HG03575 (cell line): ENCODE measurements at regions not wholly inside any gene's neighbourhood (a gene's known extent, or its start where the extent isn't known, plus 50 kb on each side); places are given as distances from the start of the nearest gene placed in this dataset.
A peak's percentile ranks its signal among the peaks of the same experiment; 100 is the strongest.

Experiments used
- ATAC-seq: cut with Tn5 transposase; IDR thresholded peaks from one replicate; pipeline ENCODE4 v1.9.1; 2021; ENCODE audit not compliant: unreplicated experiment, insufficient number of reproducible peaks, low FRiP score; ENCODE audit errors: extremely low read depth

DNA sequence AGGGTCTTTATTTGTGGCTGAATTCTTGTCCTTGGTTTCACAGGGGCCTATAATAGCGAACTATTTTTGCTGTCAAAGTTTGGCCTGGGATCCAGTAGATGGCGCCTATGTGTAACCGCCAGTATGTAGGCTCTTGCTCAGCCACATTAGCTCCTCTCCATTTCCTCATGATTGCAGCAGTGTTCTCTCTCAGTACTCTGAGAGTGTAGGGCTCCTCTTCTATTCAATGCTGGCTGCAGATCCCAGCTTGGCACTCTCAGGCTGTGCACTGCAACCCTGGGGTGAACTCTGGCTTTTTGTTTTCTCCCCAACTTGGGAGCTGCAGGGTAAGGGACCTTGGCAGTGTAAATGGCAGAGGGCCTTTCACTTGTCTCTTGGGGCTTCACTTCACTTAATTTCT lies 344.6 kb upstream of the CHAC2 start:
- no peak for ATAC-seq

- no peak for ATAC-seq
Measured at GRCh38 chr2:53417385-53417784, 350.2 kb upstream of the CHAC2 start.

- no peak for ATAC-seq
Measured at GRCh38 chr2:53407363-53408080, 360.1 kb upstream of the CHAC2 start.

GRCh38 chr2:53403792-53404413 lies 363.7 kb upstream of the CHAC2 start:
- peak; percentile 45 for ATAC-seq

GRCh38 chr2:53397085-53397484 lies 370.5 kb upstream of the CHAC2 start:
- ATAC-seq, result no peak

DNA sequence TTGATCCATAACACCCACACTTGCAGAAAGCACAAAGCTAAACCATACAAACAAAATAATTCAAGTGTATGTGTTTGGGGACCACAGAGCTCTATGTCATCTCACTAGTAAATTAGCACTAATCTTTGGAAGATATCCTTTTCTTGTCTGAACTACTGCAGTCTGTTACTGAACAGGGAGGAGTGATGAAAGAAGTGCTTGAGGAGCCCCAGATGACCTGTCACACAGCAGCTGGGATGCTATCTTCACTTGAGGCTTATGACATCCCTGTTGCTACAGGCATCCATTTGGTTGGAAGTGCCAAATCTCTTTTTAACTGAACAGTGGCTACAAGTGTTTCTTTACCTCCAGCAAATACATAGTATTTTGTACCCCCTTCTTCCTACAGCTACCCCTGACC lies 386.3 kb upstream of the CHAC2 start:
- ATAC-seq, result no peak

DNA sequence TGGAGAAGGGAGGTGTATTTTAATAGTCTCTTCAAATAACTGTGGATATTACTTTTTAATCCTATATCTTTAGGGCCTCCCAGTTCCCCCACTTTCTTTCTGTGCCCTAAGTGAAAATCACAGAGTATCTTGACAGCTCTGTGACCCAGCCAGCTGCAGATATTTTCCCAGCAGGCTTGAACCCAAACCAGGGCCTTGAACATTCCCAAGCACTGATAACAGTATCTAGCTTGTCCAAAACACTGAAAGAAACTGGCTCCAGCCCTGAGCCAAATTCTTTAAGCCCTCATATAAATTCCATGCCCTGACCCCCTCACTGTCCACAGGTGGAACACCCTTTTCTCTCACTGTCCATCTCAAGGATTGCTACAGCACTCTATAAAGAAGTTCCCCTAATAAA lies 388.1 kb upstream of the CHAC2 start:
- ATAC-seq, result no peak

- no peak for ATAC-seq
Measured at GRCh38 chr2:53378791-53379190, 388.8 kb upstream of the CHAC2 start.

GRCh38 chr2:53373126-53373525 lies 394.5 kb upstream of the CHAC2 start:
- ATAC-seq, result no peak

GRCh38 chr2:53366543-53366942 lies 401.1 kb upstream of the CHAC2 start:
- no peak for ATAC-seq

GRCh38 chr2:53362934-53363333 lies 404.7 kb upstream of the CHAC2 start:
- no peak for ATAC-seq

- no peak for ATAC-seq
Measured at GRCh38 chr2:53356291-53356905, 411.2 kb upstream of the CHAC2 start.

DNA sequence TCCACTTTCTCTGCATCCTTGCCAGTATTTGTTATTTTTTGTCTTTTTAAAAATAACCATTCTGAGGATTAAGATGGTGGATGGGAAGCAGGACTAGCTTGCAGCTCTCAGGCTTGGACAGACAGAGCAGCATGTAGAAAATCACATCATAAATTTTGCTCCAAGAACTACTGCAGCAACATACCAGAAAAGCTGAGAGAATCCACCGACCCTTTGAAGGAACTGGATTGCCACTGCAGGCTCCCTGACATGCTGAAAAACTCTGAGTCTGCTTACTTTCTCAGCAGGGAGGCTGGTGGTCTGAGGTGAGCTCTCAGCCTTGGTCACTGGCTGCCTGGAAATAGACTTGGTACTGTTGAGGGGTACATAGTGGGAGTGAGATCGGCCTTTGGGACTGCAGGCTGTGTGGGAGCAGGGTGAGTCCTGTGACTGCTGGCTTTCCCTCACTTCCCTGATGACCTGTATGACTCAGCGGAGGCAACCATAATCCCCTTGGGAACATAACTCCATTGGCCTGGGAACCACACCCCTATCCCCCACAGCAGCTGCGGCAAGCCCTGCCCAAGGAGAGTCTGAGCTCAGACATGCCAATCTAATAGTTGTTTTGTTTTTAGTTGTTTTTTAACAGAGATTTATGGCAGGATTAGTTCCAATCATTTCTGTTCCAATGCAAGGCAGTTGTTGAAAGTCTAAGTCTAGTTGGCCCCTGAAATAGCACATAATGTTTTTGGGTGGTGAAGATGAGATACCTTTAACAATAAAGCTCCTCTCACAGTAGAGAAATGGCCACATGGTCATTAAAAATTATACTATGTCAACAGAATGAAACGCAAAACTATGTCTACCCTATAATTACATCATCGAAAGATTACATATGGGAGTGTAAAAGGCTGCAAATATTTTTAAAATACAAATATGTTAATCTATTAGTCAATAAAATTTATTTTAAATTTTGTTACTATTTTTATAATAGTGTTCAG lies 414.2 kb upstream of the CHAC2 start:
- ATAC-seq, result no peak

- ATAC-seq, result no peak
Measured at GRCh38 chr2:53347269-53347668, 420.3 kb upstream of the CHAC2 start.

- ATAC-seq, result no peak
Measured at GRCh38 chr2:53342248-53342647, 425.4 kb upstream of the CHAC2 start.

- ATAC-seq, result no peak
Measured at GRCh38 chr2:53334610-53335009, 433.0 kb upstream of the CHAC2 start.

DNA sequence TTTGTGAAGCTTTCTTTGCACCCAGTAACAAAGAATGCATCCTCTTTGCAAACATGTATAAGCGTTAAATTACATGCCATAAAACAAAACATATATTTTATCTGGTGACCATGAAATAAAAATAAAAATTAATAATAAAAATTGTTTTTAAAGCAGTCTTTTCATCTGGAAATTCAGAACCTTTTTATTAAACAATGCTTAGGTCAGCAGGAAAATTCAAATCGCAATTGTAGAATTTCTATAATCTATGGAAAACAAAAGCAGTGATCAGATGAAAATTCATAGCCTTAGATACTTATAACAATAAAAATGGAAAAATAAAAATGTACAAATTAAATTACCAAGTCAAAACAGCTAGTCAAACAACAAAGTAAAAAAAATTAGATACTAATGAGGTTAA lies 435.9 kb upstream of the CHAC2 start:
- ATAC-seq, result no peak

DNA sequence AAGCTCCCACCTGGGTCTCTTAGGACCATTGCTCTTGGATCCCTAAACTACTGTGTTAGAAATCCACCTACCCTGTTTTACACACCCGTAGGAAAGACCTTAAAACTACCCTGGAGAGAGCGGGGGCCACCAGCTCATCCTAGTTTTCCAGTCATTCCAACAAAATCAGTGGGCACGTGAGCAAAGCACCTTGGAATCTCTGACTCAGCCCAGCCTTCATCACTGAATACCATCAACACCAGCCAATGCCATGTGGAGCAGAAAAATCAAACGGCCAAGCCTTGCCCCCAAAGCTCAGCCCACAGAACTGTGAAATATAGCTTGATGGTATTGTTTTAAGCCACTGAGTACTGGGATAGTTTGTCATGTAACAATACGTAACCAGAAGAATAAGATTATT lies 449.7 kb upstream of the CHAC2 start:
- ATAC-seq, result no peak

DNA sequence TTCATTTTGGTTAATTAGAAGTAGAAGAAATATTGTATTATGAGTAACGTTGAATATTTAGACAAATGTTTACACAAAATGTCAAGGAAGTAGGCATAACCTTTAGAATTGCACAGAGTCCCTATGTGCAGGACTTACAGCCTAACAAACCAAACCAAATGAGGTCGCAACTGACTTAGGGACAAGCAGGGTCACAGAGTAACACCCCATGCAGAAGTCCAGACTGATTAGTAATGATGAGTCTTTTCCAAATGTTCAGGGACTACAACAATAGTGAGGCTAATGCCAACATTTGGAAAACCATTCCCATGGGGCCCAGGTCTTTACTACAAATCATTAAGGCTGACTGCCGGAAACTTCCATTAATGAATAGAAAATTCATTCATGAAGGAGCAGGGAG lies 452.5 kb upstream of the CHAC2 start:
- no peak for ATAC-seq
